ENCODE measurements at regions not wholly inside any gene's neighbourhood (a gene's known extent, or its start where the extent isn't known, plus 50 kb on each side); places are given as distances from the start of the nearest gene placed in this dataset.

DNA sequence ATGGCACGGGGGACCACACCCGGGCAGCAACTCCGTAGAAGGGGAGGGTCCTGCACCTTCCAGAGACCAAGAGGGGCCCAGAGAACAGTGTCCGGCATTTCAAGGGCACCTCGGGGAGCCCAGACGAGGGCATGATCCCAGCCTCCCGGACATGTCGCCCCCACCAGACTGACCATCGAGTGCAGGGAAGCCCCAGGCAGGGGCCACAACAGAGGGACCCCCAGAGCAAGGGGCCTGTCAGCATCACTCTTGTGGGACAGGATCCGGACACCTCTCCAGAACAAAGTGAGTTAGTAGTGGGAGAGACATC, 50.4 kb upstream of the CTDP1 start:
- Histone ChIP-seq H3K9me3 (no peaks in the 10 kb centered on the region), H3K27me3 (no peaks in the 10 kb centered on the region), H3K4me1 (no peaks in the 10 kb centered on the region), H3K4me3 (no peak overlapping the region), H3K27ac (no peak overlapping the region), H3K36me3 (no peaks in the 10 kb centered on the region)
- intact Hi-C loops (cut with DNase I; ENCODE audit: low total_unique reads) = no loop called here
- peak in 1 of 2 donors; percentile 8 for DNase-seq
- TF ChIP-seq POLR2A (IDR thresholded peaks at IDR 0.05) = no peak
- TF ChIP-seq, protein P1, sequence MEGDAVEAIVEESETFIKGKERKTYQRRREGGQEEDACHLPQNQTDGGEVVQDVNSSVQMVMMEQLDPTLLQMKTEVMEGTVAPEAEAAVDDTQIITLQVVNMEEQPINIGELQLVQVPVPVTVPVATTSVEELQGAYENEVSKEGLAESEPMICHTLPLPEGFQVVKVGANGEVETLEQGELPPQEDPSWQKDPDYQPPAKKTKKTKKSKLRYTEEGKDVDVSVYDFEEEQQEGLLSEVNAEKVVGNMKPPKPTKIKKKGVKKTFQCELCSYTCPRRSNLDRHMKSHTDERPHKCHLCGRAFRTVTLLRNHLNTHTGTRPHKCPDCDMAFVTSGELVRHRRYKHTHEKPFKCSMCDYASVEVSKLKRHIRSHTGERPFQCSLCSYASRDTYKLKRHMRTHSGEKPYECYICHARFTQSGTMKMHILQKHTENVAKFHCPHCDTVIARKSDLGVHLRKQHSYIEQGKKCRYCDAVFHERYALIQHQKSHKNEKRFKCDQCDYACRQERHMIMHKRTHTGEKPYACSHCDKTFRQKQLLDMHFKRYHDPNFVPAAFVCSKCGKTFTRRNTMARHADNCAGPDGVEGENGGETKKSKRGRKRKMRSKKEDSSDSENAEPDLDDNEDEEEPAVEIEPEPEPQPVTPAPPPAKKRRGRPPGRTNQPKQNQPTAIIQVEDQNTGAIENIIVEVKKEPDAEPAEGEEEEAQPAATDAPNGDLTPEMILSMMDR (IDR thresholded peaks at IDR 0.05) = no peak

DNA sequence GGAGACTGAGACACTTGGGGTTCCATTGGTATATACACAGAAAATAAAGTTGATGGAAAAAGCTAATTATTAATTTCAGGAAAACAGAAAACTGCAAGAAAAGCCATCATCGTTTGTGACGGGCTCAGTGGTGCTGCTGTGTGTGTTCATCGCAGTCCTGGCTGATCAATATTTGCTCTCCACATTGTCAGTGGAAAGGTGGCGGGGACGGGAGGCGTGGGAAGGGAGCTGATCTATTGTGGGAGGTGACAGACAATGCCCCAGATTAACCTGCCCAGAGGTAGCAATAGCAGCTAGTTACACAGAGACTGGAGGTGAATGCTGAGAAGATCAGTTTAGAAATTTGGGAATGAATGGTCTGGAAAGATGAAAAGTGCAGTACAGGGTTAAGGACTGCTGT, 50.0 kb upstream of the CTDP1 start:
- intact Hi-C loops (cut with DNase I; ENCODE audit: low total_unique reads) = no loop called here
- TF ChIP-seq, protein P1 (IDR thresholded peaks at IDR 0.05) = no peak
- no peak for TF ChIP-seq POLR2A (IDR thresholded peaks at IDR 0.05)
- DNase-seq = no peak

More for the DNA sequence above, 50.0 kb upstream of the CTDP1 start:
- Histone ChIP-seq H3K4me3 (no peak overlapping the region), H3K27ac (no peak overlapping the region), H3K4me1 (no peaks in the 10 kb centered on the region), H3K27me3 (no peaks in the 10 kb centered on the region), H3K9me3 (no peaks in the 10 kb centered on the region), H3K36me3 (no peaks in the 10 kb centered on the region)
